ENCODE measurements at regions not wholly inside any gene's neighbourhood (a gene's known extent, or its start where the extent isn't known, plus 50 kb on each side); places are given as distances from the start of the nearest gene placed in this dataset.

GRCh38 chr3:76731471-76731870, 308.4 kb upstream of the ROBO2 start:
- TF ChIP-seq, protein P1, sequence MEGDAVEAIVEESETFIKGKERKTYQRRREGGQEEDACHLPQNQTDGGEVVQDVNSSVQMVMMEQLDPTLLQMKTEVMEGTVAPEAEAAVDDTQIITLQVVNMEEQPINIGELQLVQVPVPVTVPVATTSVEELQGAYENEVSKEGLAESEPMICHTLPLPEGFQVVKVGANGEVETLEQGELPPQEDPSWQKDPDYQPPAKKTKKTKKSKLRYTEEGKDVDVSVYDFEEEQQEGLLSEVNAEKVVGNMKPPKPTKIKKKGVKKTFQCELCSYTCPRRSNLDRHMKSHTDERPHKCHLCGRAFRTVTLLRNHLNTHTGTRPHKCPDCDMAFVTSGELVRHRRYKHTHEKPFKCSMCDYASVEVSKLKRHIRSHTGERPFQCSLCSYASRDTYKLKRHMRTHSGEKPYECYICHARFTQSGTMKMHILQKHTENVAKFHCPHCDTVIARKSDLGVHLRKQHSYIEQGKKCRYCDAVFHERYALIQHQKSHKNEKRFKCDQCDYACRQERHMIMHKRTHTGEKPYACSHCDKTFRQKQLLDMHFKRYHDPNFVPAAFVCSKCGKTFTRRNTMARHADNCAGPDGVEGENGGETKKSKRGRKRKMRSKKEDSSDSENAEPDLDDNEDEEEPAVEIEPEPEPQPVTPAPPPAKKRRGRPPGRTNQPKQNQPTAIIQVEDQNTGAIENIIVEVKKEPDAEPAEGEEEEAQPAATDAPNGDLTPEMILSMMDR (IDR thresholded peaks at IDR 0.05): no peak
- TF ChIP-seq POLR2A (IDR thresholded peaks at IDR 0.05; ENCODE audit: low read depth) (no peak), EP300 (IDR thresholded peaks at IDR 0.05) (no peak)

Measured in esophagus muscularis mucosa (tissue), 4 donors.